Ishikawa (cell line): ENCODE measurements at regions not wholly inside any gene's neighbourhood (a gene's known extent, or its start where the extent isn't known, plus 50 kb on each side); places are given as distances from the start of the nearest gene placed in this dataset.

Experiments
- RAD21 ChIP-seq: IDR thresholded peaks from 2 replicates; pipeline ENCODE4 v1.6.1; 2012; ENCODE audit warnings: low read depth
- TCF12 ChIP-seq: IDR thresholded peaks from 2 replicates; pipeline ENCODE4 v1.6.1; 2012; ENCODE audit warnings: low read depth

GRCh38 chr13:112222971-112223370, 153.2 kb upstream of the SPACA7 start:
- no peak for TF ChIP-seq RAD21
- no peak for TF ChIP-seq TCF12
